ENCODE measurements at regions not wholly inside any gene's neighbourhood (a gene's known extent, or its start where the extent isn't known, plus 50 kb on each side); places are given as distances from the start of the nearest gene placed in this dataset.

- DNase-seq (ENCODE audit: low read depth, low spot score), result no peak
- POLR2A ChIA-PET, result no interaction called here
- no peak overlapping the region for H2AFZ ChIP-seq (ENCODE audit: low read depth, low read length, poor library complexity, severe bottlenecking)
- H3K79me2 ChIP-seq (ENCODE audit: insufficient read depth, low read length), result no peaks in the 10 kb centered on the region
- no peaks in the 10 kb centered on the region for H4K20me1 ChIP-seq (ENCODE audit: insufficient read depth)
- ATAC-seq, result no peak
- H3K9me2 ChIP-seq (ENCODE audit: insufficient read depth), result no peaks in the 10 kb centered on the region
- BruUV-seq (replicated peaks), result no TSS peak
- CTCF ChIA-PET, result no interaction called here
- RAD21 ChIA-PET (ENCODE audit: low non-redundant PET in 1 of 2, low total read pairs in 2 of 2, uncharacterized antibody in 2 of 2, unreplicated experiment in 2 of 2), result no interaction called here
- no peak for TF ChIP-seq CBX3 (IDR thresholded peaks at IDR 0.05; ENCODE audit: low read depth)
- no peak for TF ChIP-seq TCF7L2 (IDR thresholded peaks at IDR 0.05; ENCODE audit: borderline replicate concordance, extremely low read depth, insufficient read depth, insufficient read length)
- TF ChIP-seq CEBPB (IDR thresholded peaks at IDR 0.05; ENCODE audit: low read depth), result no peak
- no peak for TF ChIP-seq CTCF (IDR thresholded peaks at IDR 0.05 in 2 of 3, conservative IDR thresholded peaks at IDR 0.05 in 1 of 3; ENCODE audit: borderline replicate concordance in 1 of 3, insufficient read depth in 1 of 3, low read depth in 2 of 3, low read length in 2 of 3)
- no peak for TF ChIP-seq ZBTB33 (IDR thresholded peaks at IDR 0.05; ENCODE audit: extremely low read depth, insufficient replicate concordance, low read length)
- TF ChIP-seq MAX (IDR thresholded peaks at IDR 0.05), result no peak
- no peak for TF ChIP-seq ZFX (IDR thresholded peaks at IDR 0.05)
- TF ChIP-seq POLR2A (IDR thresholded peaks at IDR 0.05; ENCODE audit: borderline replicate concordance, extremely low read depth, insufficient read depth, insufficient read length), result no peak
- TF ChIP-seq SP1 (IDR thresholded peaks at IDR 0.05; ENCODE audit: low read depth), result no peak
- TF ChIP-seq ATF3 (IDR thresholded peaks at IDR 0.05), result no peak
- TF ChIP-seq EZH2phosphoT487 (IDR thresholded peaks at IDR 0.05; ENCODE audit: borderline replicate concordance), result no peak
- TF ChIP-seq SRF (IDR thresholded peaks at IDR 0.05; ENCODE audit: low read depth), result no peak
- no peak for TF ChIP-seq RAD21 (IDR thresholded peaks at IDR 0.05; ENCODE audit: low read depth)
- TF ChIP-seq EGR1 (IDR thresholded peaks at IDR 0.05; ENCODE audit: low read depth), result no peak
- TF ChIP-seq POLR2AphosphoS5 (IDR thresholded peaks at IDR 0.05; ENCODE audit: low read depth, low read length), result no peak
- no peak for TF ChIP-seq SIN3A (IDR thresholded peaks at IDR 0.05; ENCODE audit: low read depth)
- H3K9me3 ChIP-seq (ENCODE audit: control insufficient read depth in 1 of 2, insufficient read depth in 1 of 2, low read depth in 1 of 2, low read length in 2 of 2), result no peaks in the 10 kb centered on the region
- no peaks in the 10 kb centered on the region for H3K27me3 ChIP-seq (ENCODE audit: insufficient read depth, low read length)
- no peak overlapping the region for H3K4me2 ChIP-seq (ENCODE audit: low read length)
- intact Hi-C loops (cut with micrococcal nuclease), result no loop called here
- H3K36me3 ChIP-seq (ENCODE audit: control insufficient read depth in 1 of 2, insufficient read depth in 2 of 2, low read length in 2 of 2), result no peaks in the 10 kb centered on the region
- H3K9ac ChIP-seq (ENCODE audit: low read length), result no peak overlapping the region
- no peak overlapping the region for H3K4me3 ChIP-seq (replicated peaks in 1 of 2; ENCODE audit: low read depth in 1 of 2, low read length in 2 of 2)
- H3K27ac ChIP-seq (ENCODE audit: low read depth, low read length), result no peak overlapping the region
- H3K4me1 ChIP-seq (ENCODE audit: control insufficient read depth in 1 of 2, insufficient read depth in 2 of 2, low read length in 2 of 2), result no peaks in the 10 kb centered on the region
Observed at GRCh38 chr4:12144051-12144450, 715.4 kb upstream of the HS3ST1 start.
